ENCODE measurements at regions not wholly inside any gene's neighbourhood (a gene's known extent, or its start where the extent isn't known, plus 50 kb on each side); places are given as distances from the start of the nearest gene placed in this dataset.

DNA sequence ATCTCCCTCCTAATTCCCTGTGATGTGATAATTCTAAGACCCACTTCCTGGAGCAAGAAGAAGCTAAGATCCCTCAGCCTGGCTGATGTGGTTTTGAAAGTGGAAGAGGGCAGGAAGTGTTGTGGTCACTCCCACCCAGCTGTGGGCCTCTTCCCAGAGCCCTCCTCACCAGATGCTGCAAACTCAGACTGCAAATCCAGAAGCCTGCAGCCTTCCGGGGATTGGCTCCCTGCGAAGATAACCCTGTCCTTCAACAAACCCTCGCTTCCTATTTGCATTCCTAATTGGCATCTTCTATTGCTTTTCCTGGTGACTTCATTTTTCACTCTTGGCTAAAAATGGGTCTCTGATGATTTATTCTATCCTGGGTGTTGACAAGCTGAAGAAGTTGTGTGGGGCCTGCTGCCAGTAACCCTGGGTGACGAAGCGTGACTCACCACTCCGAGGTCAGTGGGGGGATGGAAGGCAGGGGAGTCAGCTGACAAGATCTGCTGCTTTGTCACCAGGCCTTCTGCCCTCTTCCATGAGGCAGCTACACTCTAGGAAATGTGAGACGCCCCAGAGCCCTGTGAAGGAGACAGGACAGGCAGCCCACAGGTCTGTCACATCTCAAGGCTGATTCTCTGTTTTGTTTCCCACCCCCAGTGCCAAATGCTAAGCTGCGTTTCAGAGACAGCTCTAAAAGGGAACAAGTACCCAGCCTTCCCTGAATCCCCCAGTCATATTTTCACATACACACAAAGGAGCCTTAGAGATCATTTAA lies 99.7 kb upstream of the LIPC start (continued):
- TF ChIP-seq, protein P1, sequence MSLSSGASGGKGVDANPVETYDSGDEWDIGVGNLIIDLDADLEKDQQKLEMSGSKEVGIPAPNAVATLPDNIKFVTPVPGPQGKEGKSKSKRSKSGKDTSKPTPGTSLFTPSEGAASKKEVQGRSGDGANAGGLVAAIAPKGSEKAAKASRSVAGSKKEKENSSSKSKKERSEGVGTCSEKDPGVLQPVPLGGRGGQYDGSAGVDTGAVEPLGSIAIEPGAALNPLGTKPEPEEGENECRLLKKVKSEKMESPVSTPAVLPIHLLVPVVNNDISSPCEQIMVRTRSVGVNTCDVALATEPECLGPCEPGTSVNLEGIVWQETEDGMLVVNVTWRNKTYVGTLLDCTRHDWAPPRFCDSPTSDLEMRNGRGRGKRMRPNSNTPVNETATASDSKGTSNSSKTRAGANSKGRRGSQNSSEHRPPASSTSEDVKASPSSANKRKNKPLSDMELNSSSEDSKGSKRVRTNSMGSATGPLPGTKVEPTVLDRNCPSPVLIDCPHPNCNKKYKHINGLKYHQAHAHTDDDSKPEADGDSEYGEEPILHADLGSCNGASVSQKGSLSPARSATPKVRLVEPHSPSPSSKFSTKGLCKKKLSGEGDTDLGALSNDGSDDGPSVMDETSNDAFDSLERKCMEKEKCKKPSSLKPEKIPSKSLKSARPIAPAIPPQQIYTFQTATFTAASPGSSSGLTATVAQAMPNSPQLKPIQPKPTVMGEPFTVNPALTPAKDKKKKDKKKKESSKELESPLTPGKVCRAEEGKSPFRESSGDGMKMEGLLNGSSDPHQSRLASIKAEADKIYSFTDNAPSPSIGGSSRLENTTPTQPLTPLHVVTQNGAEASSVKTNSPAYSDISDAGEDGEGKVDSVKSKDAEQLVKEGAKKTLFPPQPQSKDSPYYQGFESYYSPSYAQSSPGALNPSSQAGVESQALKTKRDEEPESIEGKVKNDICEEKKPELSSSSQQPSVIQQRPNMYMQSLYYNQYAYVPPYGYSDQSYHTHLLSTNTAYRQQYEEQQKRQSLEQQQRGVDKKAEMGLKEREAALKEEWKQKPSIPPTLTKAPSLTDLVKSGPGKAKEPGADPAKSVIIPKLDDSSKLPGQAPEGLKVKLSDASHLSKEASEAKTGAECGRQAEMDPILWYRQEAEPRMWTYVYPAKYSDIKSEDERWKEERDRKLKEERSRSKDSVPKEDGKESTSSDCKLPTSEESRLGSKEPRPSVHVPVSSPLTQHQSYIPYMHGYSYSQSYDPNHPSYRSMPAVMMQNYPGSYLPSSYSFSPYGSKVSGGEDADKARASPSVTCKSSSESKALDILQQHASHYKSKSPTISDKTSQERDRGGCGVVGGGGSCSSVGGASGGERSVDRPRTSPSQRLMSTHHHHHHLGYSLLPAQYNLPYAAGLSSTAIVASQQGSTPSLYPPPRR (CRISPR knock-in tag; IDR thresholded peaks at IDR 0.05; ENCODE audit: borderline replicate concordance): 0 out of 2 replicates have a peak, but pooled peaks have one; percentile 24
- TF ChIP-seq, protein P2, sequence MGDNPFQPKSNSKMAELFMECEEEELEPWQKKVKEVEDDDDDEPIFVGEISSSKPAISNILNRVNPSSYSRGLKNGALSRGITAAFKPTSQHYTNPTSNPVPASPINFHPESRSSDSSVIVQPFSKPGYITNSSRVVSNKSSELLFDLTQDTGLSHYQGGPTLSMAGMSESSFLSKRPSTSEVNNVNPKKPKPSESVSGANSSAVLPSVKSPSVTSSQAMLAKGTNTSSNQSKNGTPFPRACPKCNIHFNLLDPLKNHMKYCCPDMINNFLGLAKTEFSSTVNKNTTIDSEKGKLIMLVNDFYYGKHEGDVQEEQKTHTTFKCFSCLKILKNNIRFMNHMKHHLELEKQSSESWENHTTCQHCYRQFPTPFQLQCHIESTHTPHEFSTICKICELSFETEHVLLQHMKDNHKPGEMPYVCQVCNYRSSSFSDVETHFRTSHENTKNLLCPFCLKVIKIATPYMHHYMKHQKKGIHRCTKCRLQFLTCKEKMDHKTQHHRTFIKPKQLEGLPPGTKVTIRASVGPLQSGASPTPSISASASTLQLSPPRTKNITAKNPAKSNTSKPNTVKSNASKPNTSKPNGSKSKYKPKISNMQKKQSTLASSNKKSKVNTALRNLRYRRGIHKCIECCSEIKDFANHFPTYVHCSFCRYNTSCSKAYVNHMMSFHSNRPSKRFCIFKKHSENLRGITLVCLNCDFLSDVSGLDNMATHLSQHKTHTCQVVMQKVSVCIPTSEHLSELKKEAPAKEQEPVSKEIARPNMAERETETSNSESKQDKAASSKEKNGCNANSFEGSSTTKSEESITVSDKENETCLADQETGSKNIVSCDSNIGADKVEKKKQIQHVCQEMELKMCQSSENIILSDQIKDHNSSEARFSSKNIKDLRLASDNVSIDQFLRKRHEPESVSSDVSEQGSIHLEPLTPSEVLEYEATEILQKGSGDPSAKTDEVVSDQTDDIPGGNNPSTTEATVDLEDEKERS (CRISPR knock-in tag; IDR thresholded peaks at IDR 0.05): 0 out of 2 replicates have a peak, but pooled peaks have one; percentile 5
- no peak for TF ChIP-seq MTA3 (CRISPR knock-in tag; IDR thresholded peaks at IDR 0.05)
- peak; percentile 66; the same call in 1 of the 2 replicates for TF ChIP-seq TBX2 (CRISPR knock-in tag; IDR thresholded peaks at IDR 0.05; ENCODE audit: borderline replicate concordance)
- TF ChIP-seq, protein P3, sequence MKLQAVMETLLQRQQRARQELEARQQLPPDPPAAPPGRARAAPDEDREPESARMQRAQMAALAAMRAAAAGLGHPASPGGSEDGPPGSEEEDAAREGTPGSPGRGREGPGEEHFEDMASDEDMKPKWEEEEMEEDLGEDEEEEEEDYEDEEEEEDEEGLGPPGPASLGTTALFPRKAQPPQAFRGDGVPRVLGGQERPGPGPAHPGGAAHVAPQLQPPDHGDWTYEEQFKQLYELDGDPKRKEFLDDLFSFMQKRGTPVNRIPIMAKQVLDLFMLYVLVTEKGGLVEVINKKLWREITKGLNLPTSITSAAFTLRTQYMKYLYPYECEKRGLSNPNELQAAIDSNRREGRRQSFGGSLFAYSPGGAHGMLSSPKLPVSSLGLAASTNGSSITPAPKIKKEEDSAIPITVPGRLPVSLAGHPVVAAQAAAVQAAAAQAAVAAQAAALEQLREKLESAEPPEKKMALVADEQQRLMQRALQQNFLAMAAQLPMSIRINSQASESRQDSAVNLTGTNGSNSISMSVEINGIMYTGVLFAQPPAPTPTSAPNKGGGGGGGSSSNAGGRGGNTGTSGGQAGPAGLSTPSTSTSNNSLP (IDR thresholded peaks at IDR 0.05; ENCODE audit: low read depth, low read length): peak; percentile 73
- no peak for TF ChIP-seq ZBTB7B (CRISPR knock-in tag; IDR thresholded peaks at IDR 0.05)
- no peak for TF ChIP-seq RNF2 (conservative IDR thresholded peaks at IDR 0.05; ENCODE audit: low read depth)
- TF ChIP-seq POLR2A (IDR thresholded peaks at IDR 0.05; ENCODE audit: insufficient read depth in 1 of 2, low read depth in 2 of 2, low read length in 2 of 2): peak; percentile 65 to 91
- TF ChIP-seq, protein P4, sequence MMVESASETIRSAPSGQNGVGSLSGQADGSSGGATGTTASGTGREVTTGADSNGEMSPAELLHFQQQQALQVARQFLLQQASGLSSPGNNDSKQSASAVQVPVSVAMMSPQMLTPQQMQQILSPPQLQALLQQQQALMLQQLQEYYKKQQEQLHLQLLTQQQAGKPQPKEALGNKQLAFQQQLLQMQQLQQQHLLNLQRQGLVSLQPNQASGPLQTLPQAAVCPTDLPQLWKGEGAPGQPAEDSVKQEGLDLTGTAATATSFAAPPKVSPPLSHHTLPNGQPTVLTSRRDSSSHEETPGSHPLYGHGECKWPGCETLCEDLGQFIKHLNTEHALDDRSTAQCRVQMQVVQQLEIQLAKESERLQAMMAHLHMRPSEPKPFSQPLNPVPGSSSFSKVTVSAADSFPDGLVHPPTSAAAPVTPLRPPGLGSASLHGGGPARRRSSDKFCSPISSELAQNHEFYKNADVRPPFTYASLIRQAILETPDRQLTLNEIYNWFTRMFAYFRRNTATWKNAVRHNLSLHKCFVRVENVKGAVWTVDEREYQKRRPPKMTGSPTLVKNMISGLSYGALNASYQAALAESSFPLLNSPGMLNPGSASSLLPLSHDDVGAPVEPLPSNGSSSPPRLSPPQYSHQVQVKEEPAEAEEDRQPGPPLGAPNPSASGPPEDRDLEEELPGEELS (CRISPR knock-in tag; IDR thresholded peaks at IDR 0.05): peak; percentile 71
- no peak for TF ChIP-seq MATR3 (CRISPR knock-in tag; IDR thresholded peaks at IDR 0.05)
- no peak for TF ChIP-seq REXO4 (CRISPR knock-in tag; IDR thresholded peaks at IDR 0.05; ENCODE audit: borderline replicate concordance)
- TF ChIP-seq EHMT2 (IDR thresholded peaks at IDR 0.05; ENCODE audit: borderline replicate concordance, low read depth, low read length): no peak; the same call in 1 of the 2 replicates
- no peak for TF ChIP-seq ZFP36 (IDR thresholded peaks at IDR 0.05; ENCODE audit: borderline replicate concordance, low read depth, low read length, partially characterized antibody)
- TF ChIP-seq RARG (CRISPR knock-in tag; IDR thresholded peaks at IDR 0.05; ENCODE audit: low read depth): no peak
- TF ChIP-seq CENPT (CRISPR knock-in tag; IDR thresholded peaks at IDR 0.05; ENCODE audit: low read depth): no peak
- TF ChIP-seq TBX3 (IDR thresholded peaks at IDR 0.05; ENCODE audit: borderline replicate concordance): peak; percentile 75; the same call in 1 of the 2 replicates
- TF ChIP-seq SIN3A (IDR thresholded peaks at IDR 0.05; ENCODE audit: borderline replicate concordance, low read depth, low read length): no peak
- no peak for TF ChIP-seq SIN3B (IDR thresholded peaks at IDR 0.05; ENCODE audit: low read length)
